GM12801 (cell line): ENCODE measurements at regions not wholly inside any gene's neighbourhood (a gene's known extent, or its start where the extent isn't known, plus 50 kb on each side); places are given as distances from the start of the nearest gene placed in this dataset.

Source experiments
- CTCF ChIP-seq: IDR thresholded peaks from one replicate; pipeline ENCODE4 v1.5.1; 2011; ENCODE audit warnings: control low read depth; ENCODE audit not compliant: insufficient read length; ENCODE audit errors: extremely low read depth

- no peak for TF ChIP-seq CTCF
These were observed 86.5 kb upstream of the IFNGR1 start for GRCh38 chr6:137305691-137306090.

- no peak for TF ChIP-seq CTCF
These were observed 85.0 kb upstream of the IFNGR1 start for GRCh38 chr6:137304020-137304780.

GRCh38 chr6:137303441-137303840 lies 84.3 kb upstream of the IFNGR1 start:
- TF ChIP-seq CTCF = no peak

- TF ChIP-seq CTCF = no peak
These were observed 80.5 kb upstream of the IFNGR1 start for GRCh38 chr6:137299681-137300080.

- no peak for TF ChIP-seq CTCF
These were observed 78.7 kb upstream of the IFNGR1 start for GRCh38 chr6:137297887-137298286.

GRCh38 chr6:137291441-137291840 lies 72.3 kb upstream of the IFNGR1 start:
- no peak for TF ChIP-seq CTCF

GRCh38 chr6:137290601-137291261 lies 71.5 kb upstream of the IFNGR1 start:
- TF ChIP-seq CTCF = no peak
